ENCODE measurements at regions not wholly inside any gene's neighbourhood (a gene's known extent, or its start where the extent isn't known, plus 50 kb on each side); places are given as distances from the start of the nearest gene placed in this dataset.

DNA sequence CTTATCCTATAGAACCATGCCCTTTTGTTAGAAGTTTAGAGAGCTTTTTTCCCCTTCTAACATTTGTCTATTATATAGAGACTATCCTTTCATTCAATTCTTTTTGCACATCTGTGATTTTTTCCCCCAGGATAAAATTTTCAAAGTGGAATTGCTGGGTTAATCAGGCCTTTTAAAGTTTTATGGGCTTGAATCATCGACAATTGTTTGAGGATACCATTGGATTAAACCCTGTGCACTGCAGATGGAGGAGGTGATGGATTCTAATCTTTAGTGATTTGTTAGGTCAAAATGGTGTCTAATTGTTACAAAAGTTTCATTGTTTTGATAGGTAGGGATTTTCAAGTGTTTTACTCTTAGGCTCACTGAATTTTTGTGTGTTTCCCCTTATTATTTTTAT, 463.7 kb upstream of the CFAP20DC start:
- Histone ChIP-seq H3K27ac (no peak overlapping the region), H3K4me1 (no peaks in the 10 kb centered on the region), H3K4me3 (no peak overlapping the region), H3K4me2 (no peak overlapping the region), H3K9me3 (no peaks in the 10 kb centered on the region)
- ATAC-seq (no peak), FAIRE-seq (no peak), DNase-seq (ENCODE audit: low read depth in 1 of 2, low spot score in 1 of 2) (no peak)
- ChIA-PET POLR2A (no interaction called here), CTCF (no interaction called here)
- WGBS (ENCODE audit: missing lambda C conversion rate): 14% methylated on average over 1 of the region's 1 CpG
- TF ChIP-seq ZC3H11A (IDR thresholded peaks at IDR 0.05) (no peak), RFX5 (IDR thresholded peaks at IDR 0.05) (no peak), ESRRA (IDR thresholded peaks at IDR 0.05; ENCODE audit: borderline replicate concordance, low read length) (no peak), BHLHE40 (IDR thresholded peaks at IDR 0.05; ENCODE audit: low read depth, low read length) (no peak), POLR2A (IDR thresholded peaks at IDR 0.05; ENCODE audit: low read length) (no peak), CHD4 (IDR thresholded peaks at IDR 0.05; ENCODE audit: borderline replicate concordance) (no peak), CBX8 (IDR thresholded peaks at IDR 0.05) (no peak), HOXB5 (CRISPR knock-in tag; IDR thresholded peaks at IDR 0.05) (no peak)
- TF ChIP-seq, protein P1, sequence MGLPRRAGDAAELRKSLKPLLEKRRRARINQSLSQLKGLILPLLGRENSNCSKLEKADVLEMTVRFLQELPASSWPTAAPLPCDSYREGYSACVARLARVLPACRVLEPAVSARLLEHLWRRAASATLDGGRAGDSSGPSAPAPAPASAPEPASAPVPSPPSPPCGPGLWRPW (IDR thresholded peaks at IDR 0.05): no peak

DNA sequence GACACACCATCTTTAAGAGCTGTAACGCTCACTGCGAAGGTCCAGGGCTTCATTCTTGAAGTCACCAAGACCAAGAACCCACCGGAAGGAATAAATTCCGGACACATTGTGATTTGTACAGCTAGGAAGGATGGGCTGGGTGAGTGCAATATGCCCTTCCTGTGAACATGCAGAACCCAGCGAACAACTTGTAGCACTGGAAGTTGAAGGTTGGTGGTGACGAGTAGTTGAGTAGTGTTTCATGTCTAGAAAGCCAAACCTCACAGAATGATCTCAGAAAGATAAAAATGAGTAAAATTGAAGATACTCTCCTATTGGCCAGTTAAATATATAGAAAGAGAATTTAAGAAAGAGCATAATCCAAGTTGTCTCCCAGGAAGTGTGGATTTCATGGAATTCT, 462.2 kb upstream of the CFAP20DC start:
- no peak for TF ChIP-seq EHF (CRISPR knock-in tag; IDR thresholded peaks at IDR 0.05)
- TF ChIP-seq HOXB13 (CRISPR knock-in tag; IDR thresholded peaks at IDR 0.05; ENCODE audit: low read depth): no peak
- no peak for TF ChIP-seq HOXB5 (CRISPR knock-in tag; IDR thresholded peaks at IDR 0.05)
- TF ChIP-seq, protein P1 (IDR thresholded peaks at IDR 0.05): no peak
- TF ChIP-seq HEYL (CRISPR knock-in tag; IDR thresholded peaks at IDR 0.05): no peak
- TF ChIP-seq, protein P2, sequence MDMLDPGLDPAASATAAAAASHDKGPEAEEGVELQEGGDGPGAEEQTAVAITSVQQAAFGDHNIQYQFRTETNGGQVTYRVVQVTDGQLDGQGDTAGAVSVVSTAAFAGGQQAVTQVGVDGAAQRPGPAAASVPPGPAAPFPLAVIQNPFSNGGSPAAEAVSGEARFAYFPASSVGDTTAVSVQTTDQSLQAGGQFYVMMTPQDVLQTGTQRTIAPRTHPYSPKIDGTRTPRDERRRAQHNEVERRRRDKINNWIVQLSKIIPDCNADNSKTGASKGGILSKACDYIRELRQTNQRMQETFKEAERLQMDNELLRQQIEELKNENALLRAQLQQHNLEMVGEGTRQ (IDR thresholded peaks at IDR 0.05): no peak
- TF ChIP-seq SREBF2 (IDR thresholded peaks at IDR 0.05): no peak
- TF ChIP-seq, protein P3, sequence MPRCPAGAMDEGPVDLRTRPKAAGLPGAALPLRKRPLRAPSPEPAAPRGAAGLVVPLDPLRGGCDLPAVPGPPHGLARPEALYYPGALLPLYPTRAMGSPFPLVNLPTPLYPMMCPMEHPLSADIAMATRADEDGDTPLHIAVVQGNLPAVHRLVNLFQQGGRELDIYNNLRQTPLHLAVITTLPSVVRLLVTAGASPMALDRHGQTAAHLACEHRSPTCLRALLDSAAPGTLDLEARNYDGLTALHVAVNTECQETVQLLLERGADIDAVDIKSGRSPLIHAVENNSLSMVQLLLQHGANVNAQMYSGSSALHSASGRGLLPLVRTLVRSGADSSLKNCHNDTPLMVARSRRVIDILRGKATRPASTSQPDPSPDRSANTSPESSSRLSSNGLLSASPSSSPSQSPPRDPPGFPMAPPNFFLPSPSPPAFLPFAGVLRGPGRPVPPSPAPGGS (IDR thresholded peaks at IDR 0.05): no peak
- no peak for TF ChIP-seq CHD4 (IDR thresholded peaks at IDR 0.05; ENCODE audit: borderline replicate concordance)
- TF ChIP-seq RAD21 (conservative IDR thresholded peaks at IDR 0.05 in 1 of 2, IDR thresholded peaks at IDR 0.05 in 1 of 2): no peak
- no peak for TF ChIP-seq NFE2L2 (conservative IDR thresholded peaks at IDR 0.05; ENCODE audit: low read length)
- TF ChIP-seq NR3C1 (IDR thresholded peaks at IDR 0.05): no peak
- TF ChIP-seq, protein P4, sequence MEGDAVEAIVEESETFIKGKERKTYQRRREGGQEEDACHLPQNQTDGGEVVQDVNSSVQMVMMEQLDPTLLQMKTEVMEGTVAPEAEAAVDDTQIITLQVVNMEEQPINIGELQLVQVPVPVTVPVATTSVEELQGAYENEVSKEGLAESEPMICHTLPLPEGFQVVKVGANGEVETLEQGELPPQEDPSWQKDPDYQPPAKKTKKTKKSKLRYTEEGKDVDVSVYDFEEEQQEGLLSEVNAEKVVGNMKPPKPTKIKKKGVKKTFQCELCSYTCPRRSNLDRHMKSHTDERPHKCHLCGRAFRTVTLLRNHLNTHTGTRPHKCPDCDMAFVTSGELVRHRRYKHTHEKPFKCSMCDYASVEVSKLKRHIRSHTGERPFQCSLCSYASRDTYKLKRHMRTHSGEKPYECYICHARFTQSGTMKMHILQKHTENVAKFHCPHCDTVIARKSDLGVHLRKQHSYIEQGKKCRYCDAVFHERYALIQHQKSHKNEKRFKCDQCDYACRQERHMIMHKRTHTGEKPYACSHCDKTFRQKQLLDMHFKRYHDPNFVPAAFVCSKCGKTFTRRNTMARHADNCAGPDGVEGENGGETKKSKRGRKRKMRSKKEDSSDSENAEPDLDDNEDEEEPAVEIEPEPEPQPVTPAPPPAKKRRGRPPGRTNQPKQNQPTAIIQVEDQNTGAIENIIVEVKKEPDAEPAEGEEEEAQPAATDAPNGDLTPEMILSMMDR (IDR thresholded peaks at IDR 0.05): no peak
- TF ChIP-seq FOXS1 (CRISPR knock-in tag; IDR thresholded peaks at IDR 0.05): no peak
- no peak for TF ChIP-seq RNF2 (IDR thresholded peaks at IDR 0.05; ENCODE audit: borderline replicate concordance, low read depth)
- no peak overlapping the region for H3K27ac ChIP-seq
- POLR2A ChIA-PET: no interaction called here
- no peaks in the 10 kb centered on the region for H3K4me1 ChIP-seq
- WGBS (ENCODE audit: missing lambda C conversion rate): 43% methylated on average over 6 of the region's 6 CpGs
- CTCF ChIA-PET: interaction anchor here (0.7 kb wide), 1 partner anchor 526 kb away, joined by 3 read pairs; no protein-coding TSS in a partner anchor
- DNase-seq (ENCODE audit: low read depth in 1 of 2, low spot score in 1 of 2): no peak
- ATAC-seq: no peak
- H3K4me3 ChIP-seq: no peak overlapping the region
- no peak overlapping the region for H3K4me2 ChIP-seq
- H3K9me3 ChIP-seq: no peaks in the 10 kb centered on the region
- no peak for FAIRE-seq

DNA sequence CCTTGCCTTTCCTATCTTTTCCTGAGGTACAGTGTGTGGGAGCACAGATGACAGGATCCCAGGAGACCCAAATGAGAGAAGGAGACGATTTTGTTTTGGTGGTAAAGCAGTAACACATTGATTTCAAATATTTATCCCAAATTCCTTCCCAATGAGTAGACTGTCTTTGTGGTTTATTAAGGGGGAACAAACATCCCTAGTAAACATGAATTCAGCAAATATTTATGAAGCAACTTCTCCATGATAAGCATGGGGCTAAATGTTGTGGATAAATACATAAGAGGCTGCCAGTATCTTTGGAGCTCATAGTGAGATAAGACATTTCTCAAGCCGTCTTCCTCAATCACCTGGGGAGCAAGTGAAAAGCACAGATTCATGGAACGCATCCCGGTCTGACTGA, 460.8 kb upstream of the CFAP20DC start:
- Histone ChIP-seq H3K4me1 (no peaks in the 10 kb centered on the region), H3K4me2 (no peak overlapping the region), H3K9me3 (no peaks in the 10 kb centered on the region), H3K27ac (no peak overlapping the region), H3K4me3 (no peak overlapping the region)
- POLR2A ChIA-PET: no interaction called here
- ATAC-seq (no peak), FAIRE-seq (no peak), DNase-seq (ENCODE audit: low read depth in 1 of 2, low spot score in 1 of 2) (no peak)
- WGBS (ENCODE audit: missing lambda C conversion rate): 0% methylated on average over 4 of the region's 4 CpGs
- CTCF ChIA-PET: interaction anchor here (1.0 to 1.1 kb wide), 2 partner anchors 284 to 838 kb away, joined by 3 read pairs; no protein-coding TSS in a partner anchor
- TF ChIP-seq, protein P5, sequence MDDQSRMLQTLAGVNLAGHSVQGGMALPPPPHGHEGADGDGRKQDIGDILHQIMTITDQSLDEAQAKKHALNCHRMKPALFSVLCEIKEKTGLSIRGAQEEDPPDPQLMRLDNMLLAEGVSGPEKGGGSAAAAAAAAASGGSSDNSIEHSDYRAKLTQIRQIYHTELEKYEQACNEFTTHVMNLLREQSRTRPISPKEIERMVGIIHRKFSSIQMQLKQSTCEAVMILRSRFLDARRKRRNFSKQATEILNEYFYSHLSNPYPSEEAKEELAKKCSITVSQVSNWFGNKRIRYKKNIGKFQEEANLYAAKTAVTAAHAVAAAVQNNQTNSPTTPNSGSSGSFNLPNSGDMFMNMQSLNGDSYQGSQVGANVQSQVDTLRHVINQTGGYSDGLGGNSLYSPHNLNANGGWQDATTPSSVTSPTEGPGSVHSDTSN (IDR thresholded peaks at IDR 0.05): no peak
- TF ChIP-seq RCOR1 (IDR thresholded peaks at IDR 0.05; ENCODE audit: low read depth, low read length): no peak
- no peak for TF ChIP-seq EP300 (IDR thresholded peaks at IDR 0.05)
- no peak for TF ChIP-seq CHD4 (IDR thresholded peaks at IDR 0.05; ENCODE audit: borderline replicate concordance)
- no peak for TF ChIP-seq EHF (CRISPR knock-in tag; IDR thresholded peaks at IDR 0.05)
- no peak for TF ChIP-seq POLR2AphosphoS2 (conservative IDR thresholded peaks at IDR 0.05; ENCODE audit: low read length)
- TF ChIP-seq, protein P6, sequence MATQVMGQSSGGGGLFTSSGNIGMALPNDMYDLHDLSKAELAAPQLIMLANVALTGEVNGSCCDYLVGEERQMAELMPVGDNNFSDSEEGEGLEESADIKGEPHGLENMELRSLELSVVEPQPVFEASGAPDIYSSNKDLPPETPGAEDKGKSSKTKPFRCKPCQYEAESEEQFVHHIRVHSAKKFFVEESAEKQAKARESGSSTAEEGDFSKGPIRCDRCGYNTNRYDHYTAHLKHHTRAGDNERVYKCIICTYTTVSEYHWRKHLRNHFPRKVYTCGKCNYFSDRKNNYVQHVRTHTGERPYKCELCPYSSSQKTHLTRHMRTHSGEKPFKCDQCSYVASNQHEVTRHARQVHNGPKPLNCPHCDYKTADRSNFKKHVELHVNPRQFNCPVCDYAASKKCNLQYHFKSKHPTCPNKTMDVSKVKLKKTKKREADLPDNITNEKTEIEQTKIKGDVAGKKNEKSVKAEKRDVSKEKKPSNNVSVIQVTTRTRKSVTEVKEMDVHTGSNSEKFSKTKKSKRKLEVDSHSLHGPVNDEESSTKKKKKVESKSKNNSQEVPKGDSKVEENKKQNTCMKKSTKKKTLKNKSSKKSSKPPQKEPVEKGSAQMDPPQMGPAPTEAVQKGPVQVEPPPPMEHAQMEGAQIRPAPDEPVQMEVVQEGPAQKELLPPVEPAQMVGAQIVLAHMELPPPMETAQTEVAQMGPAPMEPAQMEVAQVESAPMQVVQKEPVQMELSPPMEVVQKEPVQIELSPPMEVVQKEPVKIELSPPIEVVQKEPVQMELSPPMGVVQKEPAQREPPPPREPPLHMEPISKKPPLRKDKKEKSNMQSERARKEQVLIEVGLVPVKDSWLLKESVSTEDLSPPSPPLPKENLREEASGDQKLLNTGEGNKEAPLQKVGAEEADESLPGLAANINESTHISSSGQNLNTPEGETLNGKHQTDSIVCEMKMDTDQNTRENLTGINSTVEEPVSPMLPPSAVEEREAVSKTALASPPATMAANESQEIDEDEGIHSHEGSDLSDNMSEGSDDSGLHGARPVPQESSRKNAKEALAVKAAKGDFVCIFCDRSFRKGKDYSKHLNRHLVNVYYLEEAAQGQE (IDR thresholded peaks at IDR 0.05): no peak
- TF ChIP-seq HDAC2 (IDR thresholded peaks at IDR 0.05): no peak
- no peak for TF ChIP-seq KDM1A (IDR thresholded peaks at IDR 0.05; ENCODE audit: low read depth)
